GM12878 (cell line): ENCODE measurements at regions not wholly inside any gene's neighbourhood (a gene's known extent, or its start where the extent isn't known, plus 50 kb on each side); places are given as distances from the start of the nearest gene placed in this dataset.
"Not testable (repeated sequence)": the region's sequence is repeated elsewhere in the genome, so short reads cannot be mapped to it uniquely, and the experiment has no call there.

Experiments used
- JUNB ChIP-seq: IDR thresholded peaks from 2 replicates; pipeline ENCODE4 v1.6.1; 2016; ENCODE audit warnings: antibody characterized with exemption, mild to moderate bottlenecking
- TF ChIP-seq, protein P1 (sequence below), 3 experiments: IDR thresholded peaks in 2 of 3; conservative IDR thresholded peaks in 1 of 3; 2 replicates each; pipeline ENCODE4 v1.5.1; 2011; ENCODE audit warnings: low read depth in 3 of 3, low read length in 3 of 3, mild to moderate bottlenecking in 3 of 3, control low read depth in 2 of 3, moderate library complexity in 2 of 3, inconsistent platforms in 1 of 3, mixed read lengths in 1 of 3; ENCODE audit not compliant: control insufficient read depth in 2 of 3, insufficient read depth in 1 of 3; ENCODE audit errors: extremely low read depth in 1 of 3

DNA sequence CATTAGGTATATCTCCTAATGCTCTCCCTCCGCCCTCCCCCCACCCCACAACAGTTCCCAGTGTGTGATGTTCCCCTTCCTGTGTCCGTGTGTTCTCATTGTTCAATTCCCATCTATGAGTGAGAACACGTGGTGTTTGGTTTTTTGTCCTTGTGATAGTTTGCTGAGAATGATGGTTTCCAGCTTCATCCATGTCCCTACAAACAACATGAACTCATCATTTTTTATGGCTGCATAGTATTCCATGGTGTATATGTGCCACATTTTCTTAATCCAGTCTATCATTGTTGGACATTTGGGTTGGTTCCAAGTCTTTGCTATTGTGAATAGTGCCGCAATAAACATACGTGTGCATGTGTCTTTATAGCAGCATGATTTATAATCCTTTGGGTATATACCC, 505.3 kb downstream of the CSNK1G3 start:
- not testable (repeated sequence) for TF ChIP-seq JUNB
- TF ChIP-seq, protein P1, sequence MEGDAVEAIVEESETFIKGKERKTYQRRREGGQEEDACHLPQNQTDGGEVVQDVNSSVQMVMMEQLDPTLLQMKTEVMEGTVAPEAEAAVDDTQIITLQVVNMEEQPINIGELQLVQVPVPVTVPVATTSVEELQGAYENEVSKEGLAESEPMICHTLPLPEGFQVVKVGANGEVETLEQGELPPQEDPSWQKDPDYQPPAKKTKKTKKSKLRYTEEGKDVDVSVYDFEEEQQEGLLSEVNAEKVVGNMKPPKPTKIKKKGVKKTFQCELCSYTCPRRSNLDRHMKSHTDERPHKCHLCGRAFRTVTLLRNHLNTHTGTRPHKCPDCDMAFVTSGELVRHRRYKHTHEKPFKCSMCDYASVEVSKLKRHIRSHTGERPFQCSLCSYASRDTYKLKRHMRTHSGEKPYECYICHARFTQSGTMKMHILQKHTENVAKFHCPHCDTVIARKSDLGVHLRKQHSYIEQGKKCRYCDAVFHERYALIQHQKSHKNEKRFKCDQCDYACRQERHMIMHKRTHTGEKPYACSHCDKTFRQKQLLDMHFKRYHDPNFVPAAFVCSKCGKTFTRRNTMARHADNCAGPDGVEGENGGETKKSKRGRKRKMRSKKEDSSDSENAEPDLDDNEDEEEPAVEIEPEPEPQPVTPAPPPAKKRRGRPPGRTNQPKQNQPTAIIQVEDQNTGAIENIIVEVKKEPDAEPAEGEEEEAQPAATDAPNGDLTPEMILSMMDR (IDR thresholded peaks at IDR 0.05 in 2 of 3, conservative IDR thresholded peaks at IDR 0.05 in 1 of 3; ENCODE audit: control insufficient read depth in 2 of 3, extremely low read depth in 1 of 3, insufficient read depth in 1 of 3, low read depth in 3 of 3, low read length in 3 of 3), result not testable (repeated sequence)
